ENCODE measurements at regions not wholly inside any gene's neighbourhood (a gene's known extent, or its start where the extent isn't known, plus 50 kb on each side); places are given as distances from the start of the nearest gene placed in this dataset.

GRCh38 chr2:8614646-8615045 is 67.2 kb upstream of the ID2 start:
- Histone ChIP-seq H3K27me3 (replicated peaks; ENCODE audit: insufficient read depth) (no peaks in the 10 kb centered on the region), H4K20me1 (ENCODE audit: insufficient read depth) (no peaks in the 10 kb centered on the region), H3F3A (ENCODE audit: insufficient read depth) (no peaks in the 10 kb centered on the region), H3K36me3 (ENCODE audit: low read depth) (no peaks in the 10 kb centered on the region), H3K9me3 (ENCODE audit: low read depth) (no peaks in the 10 kb centered on the region), H3K9ac (no peak overlapping the region), H2AFZ (no peak overlapping the region), H3K4me1 (ENCODE audit: insufficient read depth) (no peaks in the 10 kb centered on the region), H3K79me2 (ENCODE audit: insufficient read depth) (no peaks in the 10 kb centered on the region), H3K9me2 (ENCODE audit: insufficient read depth) (no peaks in the 10 kb centered on the region), H3K27ac (no peak overlapping the region), H3K4me3 (no peak overlapping the region), H3K4me2 (ENCODE audit: unreplicated experiment) (no peak overlapping the region)
- DNase-seq = no peak
- in situ Hi-C loops (cut with MboI) = no loop called here
- 63 to 80% methylated on average over 4 of the region's 4 CpGs for WGBS, 2 experiments (ENCODE audit: low coverage in 1 of 2, low lambda C conversion rate in 2 of 2, missing lambda C conversion rate in 2 of 2)
- no peak for TF ChIP-seq EZH2 (IDR thresholded peaks at IDR 0.05; ENCODE audit: insufficient read depth, poor library complexity, severe bottlenecking)

GRCh38 chr2:8615252-8615575 is 66.6 kb upstream of the ID2 start:
- Histone ChIP-seq H3K79me2 (ENCODE audit: insufficient read depth) (no peaks in the 10 kb centered on the region), H4K20me1 (ENCODE audit: insufficient read depth) (no peaks in the 10 kb centered on the region), H3K36me3 (ENCODE audit: low read depth) (no peaks in the 10 kb centered on the region), H3K27ac (no peak overlapping the region), H3K9me3 (ENCODE audit: low read depth) (no peaks in the 10 kb centered on the region), H3F3A (ENCODE audit: insufficient read depth) (no peaks in the 10 kb centered on the region), H3K9me2 (ENCODE audit: insufficient read depth) (no peaks in the 10 kb centered on the region), H3K4me1 (ENCODE audit: insufficient read depth) (no peaks in the 10 kb centered on the region), H3K4me2 (ENCODE audit: unreplicated experiment) (no peak overlapping the region), H2AFZ (no peak overlapping the region), H3K9ac (no peak overlapping the region), H3K27me3 (replicated peaks; ENCODE audit: insufficient read depth) (no peaks in the 10 kb centered on the region), H3K4me3 (no peak overlapping the region)
- no peak for DNase-seq
- TF ChIP-seq EZH2phosphoT487 (IDR thresholded peaks at IDR 0.05; ENCODE audit: insufficient read depth, low read depth) = no peak
- no peak for TF ChIP-seq EZH2 (IDR thresholded peaks at IDR 0.05; ENCODE audit: insufficient read depth, poor library complexity, severe bottlenecking)
- WGBS, 2 experiments (ENCODE audit: low coverage in 1 of 2, low lambda C conversion rate in 2 of 2, missing lambda C conversion rate in 2 of 2) = 71 to 76% methylated on average over 6 of the region's 6 CpGs
- in situ Hi-C loops (cut with MboI) = no loop called here

GRCh38 chr2:8615576-8616281 is 66.1 kb upstream of the ID2 start:
- H3K4me2 ChIP-seq (ENCODE audit: unreplicated experiment) = no peak overlapping the region
- no peaks in the 10 kb centered on the region for H3K36me3 ChIP-seq (ENCODE audit: low read depth)
- no peaks in the 10 kb centered on the region for H3F3A ChIP-seq (ENCODE audit: insufficient read depth)
- no peaks in the 10 kb centered on the region for H3K79me2 ChIP-seq (ENCODE audit: insufficient read depth)
- TF ChIP-seq EZH2 (IDR thresholded peaks at IDR 0.05; ENCODE audit: insufficient read depth, poor library complexity, severe bottlenecking) (no peak), EZH2phosphoT487 (IDR thresholded peaks at IDR 0.05; ENCODE audit: insufficient read depth, low read depth) (no peak)
- no peaks in the 10 kb centered on the region for H3K27me3 ChIP-seq (replicated peaks; ENCODE audit: insufficient read depth)
- WGBS, 2 experiments (ENCODE audit: low coverage in 1 of 2, low lambda C conversion rate in 2 of 2, missing lambda C conversion rate in 2 of 2) = 77 to 79% methylated on average over 14 of the region's 14 CpGs
- in situ Hi-C loops (cut with MboI) = no loop called here
- no peaks in the 10 kb centered on the region for H4K20me1 ChIP-seq (ENCODE audit: insufficient read depth)
- no peaks in the 10 kb centered on the region for H3K9me3 ChIP-seq (ENCODE audit: low read depth)
- no peak overlapping the region for H3K4me3 ChIP-seq
- H3K4me1 ChIP-seq (ENCODE audit: insufficient read depth) = no peaks in the 10 kb centered on the region
- no peak overlapping the region for H3K27ac ChIP-seq
- no peaks in the 10 kb centered on the region for H3K9me2 ChIP-seq (ENCODE audit: insufficient read depth)
- H2AFZ ChIP-seq = no peak overlapping the region
- no peak for DNase-seq
- no peak overlapping the region for H3K9ac ChIP-seq

GRCh38 chr2:8617048-8617447 is 64.8 kb upstream of the ID2 start:
- Histone ChIP-seq H3K27ac (no peak overlapping the region), H3K36me3 (ENCODE audit: low read depth) (no peaks in the 10 kb centered on the region), H3K27me3 (replicated peaks; ENCODE audit: insufficient read depth) (no peaks in the 10 kb centered on the region), H3K4me3 (no peak overlapping the region), H3K9me3 (ENCODE audit: low read depth) (no peaks in the 10 kb centered on the region), H2AFZ (no peak overlapping the region), H3K9me2 (ENCODE audit: insufficient read depth) (no peaks in the 10 kb centered on the region), H4K20me1 (ENCODE audit: insufficient read depth) (no peaks in the 10 kb centered on the region), H3K79me2 (ENCODE audit: insufficient read depth) (no peaks in the 10 kb centered on the region), H3F3A (ENCODE audit: insufficient read depth) (no peaks in the 10 kb centered on the region), H3K9ac (no peak overlapping the region), H3K4me1 (ENCODE audit: insufficient read depth) (no peaks in the 10 kb centered on the region), H3K4me2 (ENCODE audit: unreplicated experiment) (no peak overlapping the region)
- TF ChIP-seq EZH2 (IDR thresholded peaks at IDR 0.05; ENCODE audit: insufficient read depth, poor library complexity, severe bottlenecking) (no peak), EZH2phosphoT487 (IDR thresholded peaks at IDR 0.05; ENCODE audit: insufficient read depth, low read depth) (no peak)
- DNase-seq = no peak
- in situ Hi-C loops (cut with MboI) = no loop called here
- WGBS, 2 experiments (ENCODE audit: low coverage in 1 of 2, low lambda C conversion rate in 2 of 2, missing lambda C conversion rate in 2 of 2) = 90 to 93% methylated on average over 12 of the region's 12 CpGs

GRCh38 chr2:8617590-8617989 is 64.3 kb upstream of the ID2 start:
- no peak overlapping the region for H2AFZ ChIP-seq

More at GRCh38 chr2:8617590-8617989, 64.3 kb upstream of the ID2 start:
- H3K27ac ChIP-seq = no peak overlapping the region
- no peaks in the 10 kb centered on the region for H3K27me3 ChIP-seq (replicated peaks; ENCODE audit: insufficient read depth)
- H3K4me1 ChIP-seq (ENCODE audit: insufficient read depth) = no peaks in the 10 kb centered on the region
- no peaks in the 10 kb centered on the region for H3K79me2 ChIP-seq (ENCODE audit: insufficient read depth)
- H3F3A ChIP-seq (ENCODE audit: insufficient read depth) = no peaks in the 10 kb centered on the region
- in situ Hi-C loops (cut with MboI) = no loop called here
- TF ChIP-seq EZH2 (IDR thresholded peaks at IDR 0.05; ENCODE audit: insufficient read depth, poor library complexity, severe bottlenecking) (no peak), EZH2phosphoT487 (IDR thresholded peaks at IDR 0.05; ENCODE audit: insufficient read depth, low read depth) (no peak)
- no peaks in the 10 kb centered on the region for H3K36me3 ChIP-seq (ENCODE audit: low read depth)
- DNase-seq = no peak
- no peak overlapping the region for H3K4me3 ChIP-seq
- H3K4me2 ChIP-seq (ENCODE audit: unreplicated experiment) = no peak overlapping the region
- no peaks in the 10 kb centered on the region for H3K9me3 ChIP-seq (ENCODE audit: low read depth)
- H4K20me1 ChIP-seq (ENCODE audit: insufficient read depth) = no peaks in the 10 kb centered on the region
- H3K9me2 ChIP-seq (ENCODE audit: insufficient read depth) = no peaks in the 10 kb centered on the region
- H3K9ac ChIP-seq = no peak overlapping the region
- 71 to 77% methylated on average over 8 of the region's 8 CpGs for WGBS, 2 experiments (ENCODE audit: low coverage in 1 of 2, low lambda C conversion rate in 2 of 2, missing lambda C conversion rate in 2 of 2)

All from GM23248 (cell line).